CD14-positive monocyte (primary cell): ENCODE measurements at regions not wholly inside any gene's neighbourhood (a gene's known extent, or its start where the extent isn't known, plus 50 kb on each side); places are given as distances from the start of the nearest gene placed in this dataset.

Experiments
- DNase-seq, 3 donors: peaks; one replicate each; pipeline ENCODE4 v3.0.0-alpha.2; 2011 to 2022
- H2AFZ ChIP-seq: 2 replicates; pipeline ENCODE4 v1.6.0; 2012; ENCODE audit warnings: mild to moderate bottlenecking, low read depth, low read length, inconsistent platforms; ENCODE audit not compliant: insufficient read depth, poor library complexity, severe bottlenecking
- H3K27ac ChIP-seq, 2 donors: 1 replicate in 1 of 2; 2 replicates in 1 of 2; pipeline ENCODE4 v1.5.1; 2012 to 2013; ENCODE audit warnings: low read length in 2 of 2, control low read depth in 1 of 2, inconsistent platforms in 1 of 2, low read depth in 1 of 2, mild to moderate bottlenecking in 1 of 2
- H3K27me3 ChIP-seq, 2 donors: one replicate each; pipeline versions ENCODE4 v1.6.0 to v1.6.1; 2011 to 2013; ENCODE audit warnings: low read length in 2 of 2; ENCODE audit not compliant: control insufficient read depth in 2 of 2, insufficient read depth in 2 of 2
- H3K36me3 ChIP-seq, 2 donors: replicated peaks in 1 of 2; 1 replicate in 1 of 2; 2 replicates in 1 of 2; pipeline versions ENCODE4 v1.5.1 to v1.6.1; 2012 to 2013; ENCODE audit warnings: low read length in 2 of 2, control low read depth in 1 of 2, inconsistent platforms in 1 of 2, mild to moderate bottlenecking in 1 of 2; ENCODE audit not compliant: insufficient read depth in 2 of 2, control insufficient read depth in 1 of 2
- H3K4me1 ChIP-seq, 2 donors: 1 replicate in 1 of 2; 2 replicates in 1 of 2; pipeline versions ENCODE4 v1.5.1 to v1.6.1; 2012 to 2013; ENCODE audit warnings: low read length in 2 of 2, control low read depth in 1 of 2, inconsistent platforms in 1 of 2, mild to moderate bottlenecking in 1 of 2, moderate library complexity in 1 of 2; ENCODE audit not compliant: insufficient read depth in 2 of 2, control insufficient read depth in 1 of 2
- H3K4me2 ChIP-seq: replicated peaks from 2 replicates; pipeline ENCODE3; 2012; ENCODE audit warnings: low read length, moderate library complexity, mild to moderate bottlenecking; ENCODE audit not compliant: poor library complexity, severe bottlenecking; ENCODE audit errors: extremely low read depth
- H3K4me3 ChIP-seq, 3 experiments: fragments of 200-600 bp in 1 of 3; sonication (generic) in 1 of 3; replicated peaks in 1 of 3; 1 replicate in 2 of 3; 2 replicates in 1 of 3; pipeline ENCODE4 v1.5.1; 2011 to 2013; ENCODE audit warnings: low read length in 3 of 3, mild to moderate bottlenecking in 3 of 3, control low read depth in 2 of 3, low read depth in 2 of 3, inconsistent platforms in 1 of 3, moderate library complexity in 1 of 3
- H3K79me2 ChIP-seq: 2 replicates; pipeline ENCODE4 v1.6.0; 2012; ENCODE audit warnings: mild to moderate bottlenecking, control low read depth, inconsistent platforms, low read length, moderate library complexity; ENCODE audit not compliant: insufficient read depth
- H3K9ac ChIP-seq: 2 replicates; pipeline ENCODE4 v1.6.0; 2017; ENCODE audit warnings: low read length, mild to moderate bottlenecking; ENCODE audit not compliant: insufficient read depth, poor library complexity, severe bottlenecking
- H3K9me3 ChIP-seq, 2 donors: replicated peaks in 1 of 2; 1 replicate in 1 of 2; 2 replicates in 1 of 2; pipeline versions ENCODE4 v1.5.1 to v1.6.1; 2012 to 2013; ENCODE audit warnings: low read length in 2 of 2, control low read depth in 1 of 2; ENCODE audit not compliant: control insufficient read depth in 1 of 2, insufficient read depth in 1 of 2
- H4K20me1 ChIP-seq: 2 replicates; pipeline ENCODE4 v1.6.0; 2012; ENCODE audit warnings: mild to moderate bottlenecking, low read length, control low read depth, moderate library complexity; ENCODE audit not compliant: insufficient read depth
- H3K27ac Mint-ChIP-seq, 7 donors: one replicate each; pipeline ENCODE4 v1.8.0; 2020; ENCODE audit warnings: mild to moderate bottlenecking in 7 of 7, mixed read lengths in 7 of 7, moderate library complexity in 6 of 7, inconsistent platforms in 2 of 7
- H3K27me3 Mint-ChIP-seq, 3 donors: one replicate each; pipeline ENCODE4 v1.8.0; 2021 to 2022; ENCODE audit warnings: low read depth in 3 of 3, mild to moderate bottlenecking in 3 of 3, mixed read lengths in 3 of 3, moderate library complexity in 3 of 3, inconsistent platforms in 1 of 3
- H3K36me3 Mint-ChIP-seq, 2 donors: one replicate each; pipeline ENCODE4 v1.8.0; 2020; ENCODE audit warnings: mixed read lengths in 2 of 2, inconsistent platforms in 1 of 2, mild to moderate bottlenecking in 1 of 2
- H3K4me1 Mint-ChIP-seq: one replicate; pipeline ENCODE4 v1.8.0; 2020; ENCODE audit warnings: mild to moderate bottlenecking, mixed read lengths
- H3K4me3 Mint-ChIP-seq, 2 donors: one replicate each; pipeline ENCODE4 v1.8.0; 2020; ENCODE audit warnings: mild to moderate bottlenecking in 2 of 2, mixed read lengths in 2 of 2, moderate library complexity in 1 of 2
- H3K9me3 Mint-ChIP-seq, 7 donors: one replicate each; pipeline ENCODE4 v1.8.0; 2020 to 2022; ENCODE audit warnings: mixed read lengths in 7 of 7, mild to moderate bottlenecking in 6 of 7, moderate library complexity in 6 of 7, inconsistent platforms in 2 of 7
- WGBS: methylation state at CpG from one replicate; pipeline ENCODE4 v1.1.5; 2013; ENCODE audit warnings: missing lambda C conversion rate; ENCODE audit not compliant: insufficient coverage; 5-methylcytosine and 5-hydroxymethylcytosine counted together
- intact Hi-C, 2 donors: fragments of 100-400 bp; cut with micrococcal nuclease; formaldehyde crosslinking; loops; one replicate each; pipeline versions ENCODE4 v1.15.0 to v1.15.1; 2023
- TF ChIP-seq, protein P1 (sequence below): fragments of 200-600 bp; IDR thresholded peaks from one replicate; pipeline ENCODE4 v1.8.0; 2022; ENCODE audit warnings: antibody characterized with exemption, mild to moderate bottlenecking

DNA sequence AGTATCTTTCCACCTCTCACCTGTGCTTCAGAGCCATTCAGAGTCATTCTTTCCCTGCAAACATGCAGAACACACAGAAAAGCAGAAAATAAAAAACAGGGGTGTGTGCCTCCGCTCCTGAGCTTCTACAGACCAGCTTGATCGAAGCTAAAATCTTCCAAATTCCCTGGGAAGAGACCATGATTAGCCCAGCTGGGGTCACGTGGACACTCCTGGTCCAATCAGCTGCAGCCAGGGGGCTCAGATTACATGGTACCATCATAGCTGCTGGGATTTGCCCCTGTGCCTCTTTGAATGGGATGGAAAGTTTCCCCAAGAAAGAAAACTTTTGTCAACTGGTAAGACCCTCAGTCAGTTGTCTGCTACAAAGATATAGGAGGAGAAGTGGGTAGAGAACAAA, 159.9 kb downstream of the TMEM114 start:
- peaks cover 4 to 15% (median 7%) of the 10 kb centered on the region in 7 donors for H3K9me3 Mint-ChIP-seq
- peaks cover 0 to 2% (median 0%) of the 10 kb centered on the region in 3 donors for H3K27me3 Mint-ChIP-seq
- Histone ChIP-seq H3K4me3 (no peak overlapping the region), H3K27ac (no peak overlapping the region), H3K9me3 (peaks cover 0 to 5% of the 10 kb centered on the region in 2 donors), H3K36me3 (no peaks in the 10 kb centered on the region), H3K4me1 (no peaks in the 10 kb centered on the region), H3K79me2 (no peaks in the 10 kb centered on the region), H3K9ac (no peak overlapping the region), H3K4me2 (no peak overlapping the region), H3K27me3 (no peaks in the 10 kb centered on the region), H4K20me1 (no peaks in the 10 kb centered on the region), H2AFZ (no peak overlapping the region)
- H3K36me3 Mint-ChIP-seq: no peaks in the 10 kb centered on the region
- intact Hi-C loops: no loop called here
- no peaks in the 10 kb centered on the region for H3K4me1 Mint-ChIP-seq
- TF ChIP-seq, protein P1, sequence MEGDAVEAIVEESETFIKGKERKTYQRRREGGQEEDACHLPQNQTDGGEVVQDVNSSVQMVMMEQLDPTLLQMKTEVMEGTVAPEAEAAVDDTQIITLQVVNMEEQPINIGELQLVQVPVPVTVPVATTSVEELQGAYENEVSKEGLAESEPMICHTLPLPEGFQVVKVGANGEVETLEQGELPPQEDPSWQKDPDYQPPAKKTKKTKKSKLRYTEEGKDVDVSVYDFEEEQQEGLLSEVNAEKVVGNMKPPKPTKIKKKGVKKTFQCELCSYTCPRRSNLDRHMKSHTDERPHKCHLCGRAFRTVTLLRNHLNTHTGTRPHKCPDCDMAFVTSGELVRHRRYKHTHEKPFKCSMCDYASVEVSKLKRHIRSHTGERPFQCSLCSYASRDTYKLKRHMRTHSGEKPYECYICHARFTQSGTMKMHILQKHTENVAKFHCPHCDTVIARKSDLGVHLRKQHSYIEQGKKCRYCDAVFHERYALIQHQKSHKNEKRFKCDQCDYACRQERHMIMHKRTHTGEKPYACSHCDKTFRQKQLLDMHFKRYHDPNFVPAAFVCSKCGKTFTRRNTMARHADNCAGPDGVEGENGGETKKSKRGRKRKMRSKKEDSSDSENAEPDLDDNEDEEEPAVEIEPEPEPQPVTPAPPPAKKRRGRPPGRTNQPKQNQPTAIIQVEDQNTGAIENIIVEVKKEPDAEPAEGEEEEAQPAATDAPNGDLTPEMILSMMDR: no peak
- DNase-seq: no peak
- WGBS: 81% methylated on average over 3 of the region's 3 CpGs
- no peak overlapping the region for H3K27ac Mint-ChIP-seq
- H3K4me3 Mint-ChIP-seq: no peak overlapping the region

DNA sequence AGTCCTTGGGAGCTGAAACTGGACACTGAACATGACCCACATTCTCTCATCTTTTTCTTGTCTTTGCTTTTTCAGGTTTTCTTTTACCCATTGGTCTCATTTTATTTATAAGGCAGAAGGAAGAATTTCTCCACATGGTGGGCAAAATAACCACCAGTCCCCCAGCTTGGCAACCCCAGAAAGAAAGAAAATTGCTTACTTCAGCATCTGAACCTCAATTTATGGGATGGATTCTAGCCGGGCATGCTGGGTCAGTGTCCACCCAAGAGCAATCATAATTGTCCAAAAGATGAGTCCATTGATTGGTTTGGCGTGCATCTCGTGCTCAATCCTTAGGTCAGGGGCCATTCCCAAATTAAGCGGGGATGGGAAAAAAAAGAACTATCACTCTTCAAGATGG, 163.7 kb downstream of the TMEM114 start:
- no peaks in the 10 kb centered on the region for H4K20me1 ChIP-seq
- no peak overlapping the region for H2AFZ ChIP-seq
- Mint-ChIP-seq H3K4me3 (no peak overlapping the region), H3K9me3 (peaks cover 4 to 17% (median 8%) of the 10 kb centered on the region in 7 donors), H3K27me3 (no peaks in the 10 kb centered on the region), H3K27ac (no peak overlapping the region), H3K36me3 (no peaks in the 10 kb centered on the region), H3K4me1 (no peaks in the 10 kb centered on the region)
- no peak overlapping the region for H3K4me2 ChIP-seq
- H3K4me1 ChIP-seq: no peaks in the 10 kb centered on the region
- H3K36me3 ChIP-seq: no peaks in the 10 kb centered on the region
- H3K4me3 ChIP-seq: no peak overlapping the region
- no peaks in the 10 kb centered on the region for H3K79me2 ChIP-seq
- no peak overlapping the region for H3K27ac ChIP-seq
- intact Hi-C loops: no loop called here
- WGBS: 95% methylated on average over 4 of the region's 4 CpGs
- no peak overlapping the region for H3K9ac ChIP-seq
- no peak for DNase-seq
- H3K27me3 ChIP-seq: no peaks in the 10 kb centered on the region
- TF ChIP-seq, protein P1: no peak
- H3K9me3 ChIP-seq: peaks cover 0 to 5% of the 10 kb centered on the region in 2 donors
